AG08395 (cell line): ENCODE measurements at regions not wholly inside any gene's neighbourhood (a gene's known extent, or its start where the extent isn't known, plus 50 kb on each side); places are given as distances from the start of the nearest gene placed in this dataset.
"Not testable (repeated sequence)": the region's sequence is repeated elsewhere in the genome, so short reads cannot be mapped to it uniquely, and the experiment has no call there.

ENCODE experiments used
- DNase-seq: peaks from one replicate; pipeline ENCODE4 v3.0.0; 2012; ENCODE audit warnings: mixed read lengths, low spot score

GRCh38 chr3:101950510-101950909 is 101.2 kb downstream of the NFKBIZ start:
- peak; percentile 89 for DNase-seq

GRCh38 chr3:101950985-101951733 is 101.8 kb downstream of the NFKBIZ start:
- DNase-seq: peak; percentile 21

GRCh38 chr3:101954361-101954760 is 105.0 kb downstream of the NFKBIZ start:
- DNase-seq: no peak

GRCh38 chr3:101954936-101955335 is 105.6 kb downstream of the NFKBIZ start:
- no peak for DNase-seq

GRCh38 chr3:101962055-101962454 is 112.7 kb downstream of the NFKBIZ start:
- no peak for DNase-seq

- peak; percentile 62 for DNase-seq
Observed at GRCh38 chr3:101963902-101964362, 114.6 kb downstream of the NFKBIZ start.

- DNase-seq: no peak
Observed at GRCh38 chr3:101964861-101965260, 115.5 kb downstream of the NFKBIZ start.

- DNase-seq: no peak
Observed at GRCh38 chr3:101966226-101966625, 116.9 kb downstream of the NFKBIZ start.

- no peak for DNase-seq
Observed at GRCh38 chr3:101970212-101970611, 120.9 kb downstream of the NFKBIZ start.

GRCh38 chr3:101970905-101971304 is 121.6 kb downstream of the NFKBIZ start:
- DNase-seq: no peak

GRCh38 chr3:101972430-101973162 is 123.3 kb downstream of the NFKBIZ start:
- DNase-seq: no peak

- no peak for DNase-seq
Observed at GRCh38 chr3:101973163-101973505, 123.8 kb downstream of the NFKBIZ start.

GRCh38 chr3:101975415-101975814 is 126.1 kb downstream of the NFKBIZ start:
- DNase-seq: not testable (repeated sequence)

GRCh38 chr3:101976473-101976872 is 127.2 kb downstream of the NFKBIZ start:
- DNase-seq: no peak

- no peak for DNase-seq
Observed at GRCh38 chr3:101978348-101978747, 129.0 kb downstream of the NFKBIZ start.

GRCh38 chr3:101979033-101979432 is 129.7 kb downstream of the NFKBIZ start:
- no peak for DNase-seq

- no peak for DNase-seq
Observed at GRCh38 chr3:101984356-101984755, 135.0 kb downstream of the NFKBIZ start.

GRCh38 chr3:101988596-101988995 is 139.3 kb downstream of the NFKBIZ start:
- DNase-seq: no peak

- no peak for DNase-seq
Observed at GRCh38 chr3:101989578-101990200, 140.4 kb downstream of the NFKBIZ start.

- DNase-seq: no peak
Observed at GRCh38 chr3:101992863-101993262, 143.5 kb downstream of the NFKBIZ start.

- DNase-seq: no peak
Observed at GRCh38 chr3:101994386-101994785, 145.1 kb downstream of the NFKBIZ start.

- peak; percentile 3 for DNase-seq
Observed at GRCh38 chr3:101995371-101996046, 146.2 kb downstream of the NFKBIZ start.
